COR-L47 (cell line): ENCODE measurements at regions not wholly inside any gene's neighbourhood (a gene's known extent, or its start where the extent isn't known, plus 50 kb on each side); places are given as distances from the start of the nearest gene placed in this dataset.
A peak's percentile ranks its signal among the peaks of the same experiment; 100 is the strongest.
"Not testable (repeated sequence)": the region's sequence is repeated elsewhere in the genome, so short reads cannot be mapped to it uniquely, and the experiment has no call there.

Experiments used
- DNase-seq: peaks from one replicate; lab custom pipeline; 2025; lab: John Stamatoyannopoulos, UW

- DNase-seq, result no peak
These were observed 637.9 kb downstream of the NXPH1 start for GRCh38 chr7:9071160-9071762.

DNA sequence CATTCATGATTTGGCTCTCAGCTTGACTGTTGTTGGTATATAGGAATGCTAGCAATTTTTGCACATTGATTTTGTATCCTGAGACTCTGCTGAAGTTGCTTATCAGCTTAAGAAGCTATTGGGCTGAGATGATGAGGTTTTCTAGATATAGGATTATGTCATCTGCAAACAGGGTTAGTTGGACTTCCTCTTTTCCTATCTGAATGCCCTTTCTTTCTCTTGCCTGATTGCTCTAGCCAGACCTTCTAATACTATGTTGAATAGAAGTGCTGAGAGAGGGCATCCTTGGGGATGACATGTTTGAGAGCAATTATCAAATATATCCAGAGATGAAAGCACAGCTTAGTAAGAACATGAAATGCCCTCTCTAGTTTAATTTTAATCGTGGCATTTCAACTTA lies 642.4 kb downstream of the NXPH1 start:
- not testable (repeated sequence) for DNase-seq

GRCh38 chr7:9082203-9082602 lies 648.8 kb downstream of the NXPH1 start:
- DNase-seq, result no peak

GRCh38 chr7:9083837-9084236 lies 650.4 kb downstream of the NXPH1 start:
- no peak for DNase-seq

GRCh38 chr7:9091282-9091681 lies 657.9 kb downstream of the NXPH1 start:
- DNase-seq, result no peak

- no peak for DNase-seq
These were observed 664.2 kb downstream of the NXPH1 start for GRCh38 chr7:9097565-9098060.

DNA sequence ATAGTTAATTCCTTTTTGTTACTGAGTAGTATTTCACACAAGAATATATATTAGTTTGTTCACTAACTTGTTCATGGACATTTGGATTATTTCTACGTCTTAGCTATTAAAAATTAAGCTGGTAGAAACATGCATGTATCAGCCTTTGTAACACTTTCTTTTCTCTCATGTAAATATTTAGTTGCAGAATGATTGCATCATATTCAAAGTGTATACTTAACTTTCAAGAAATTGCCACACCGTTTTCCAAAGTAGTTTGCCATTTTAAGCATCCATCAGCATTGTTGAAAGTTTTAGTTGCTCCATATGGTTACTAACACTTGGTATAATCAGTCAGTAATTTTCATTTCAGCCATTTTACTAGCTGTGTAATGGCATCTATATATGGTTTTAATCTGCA lies 666.9 kb downstream of the NXPH1 start:
- no peak for DNase-seq

DNA sequence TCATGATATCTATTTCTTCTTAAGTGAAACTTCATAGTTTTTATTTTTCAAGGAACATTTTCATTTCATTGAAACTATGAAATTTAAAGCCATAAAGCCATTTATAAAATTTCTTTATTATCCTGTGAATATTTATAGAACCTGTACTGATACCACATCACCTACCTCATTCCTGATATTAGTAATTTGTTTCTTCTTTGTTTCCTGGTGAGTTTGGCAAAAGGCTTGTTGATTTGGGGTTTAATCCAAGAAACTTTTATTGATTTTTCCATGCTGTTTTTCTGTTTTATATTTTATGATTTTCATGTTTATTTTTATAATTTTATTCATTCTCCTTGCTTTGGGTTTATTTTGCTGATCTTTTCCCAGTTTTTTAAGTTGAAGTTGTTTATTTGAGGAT lies 669.4 kb downstream of the NXPH1 start:
- no peak for DNase-seq

- DNase-seq, result no peak
These were observed 673.3 kb downstream of the NXPH1 start for GRCh38 chr7:9106747-9107146.

- DNase-seq, result no peak
These were observed 686.9 kb downstream of the NXPH1 start for GRCh38 chr7:9120331-9120730.

DNA sequence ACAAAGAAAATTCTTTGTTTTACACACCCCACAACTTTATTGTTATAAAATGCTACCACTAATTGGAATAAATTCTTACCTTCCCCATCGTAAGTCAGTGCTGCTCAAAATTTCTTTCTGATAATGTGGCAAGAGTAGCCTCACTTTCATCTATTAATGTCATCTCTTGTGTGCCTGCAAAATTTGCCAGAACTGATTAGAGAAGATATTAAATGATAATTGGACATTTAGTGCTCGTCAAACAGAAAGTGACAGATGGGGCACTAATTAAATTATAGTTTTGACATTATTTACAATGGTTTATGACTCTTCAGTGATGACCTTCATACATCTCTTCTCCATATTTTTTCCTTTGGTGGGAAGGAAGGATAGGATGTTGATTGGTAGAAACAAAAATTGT lies 690.9 kb downstream of the NXPH1 start:
- no peak for DNase-seq

GRCh38 chr7:9125246-9125645 lies 691.8 kb downstream of the NXPH1 start:
- no peak for DNase-seq

GRCh38 chr7:9127901-9128300 lies 694.5 kb downstream of the NXPH1 start:
- no peak for DNase-seq

- DNase-seq, result no peak
These were observed 715.3 kb downstream of the NXPH1 start for GRCh38 chr7:9148687-9149086.

- DNase-seq, result no peak
These were observed 716.2 kb downstream of the NXPH1 start for GRCh38 chr7:9149499-9150082.

- DNase-seq, result not testable (repeated sequence)
These were observed 730.3 kb downstream of the NXPH1 start for GRCh38 chr7:9163691-9164090.

DNA sequence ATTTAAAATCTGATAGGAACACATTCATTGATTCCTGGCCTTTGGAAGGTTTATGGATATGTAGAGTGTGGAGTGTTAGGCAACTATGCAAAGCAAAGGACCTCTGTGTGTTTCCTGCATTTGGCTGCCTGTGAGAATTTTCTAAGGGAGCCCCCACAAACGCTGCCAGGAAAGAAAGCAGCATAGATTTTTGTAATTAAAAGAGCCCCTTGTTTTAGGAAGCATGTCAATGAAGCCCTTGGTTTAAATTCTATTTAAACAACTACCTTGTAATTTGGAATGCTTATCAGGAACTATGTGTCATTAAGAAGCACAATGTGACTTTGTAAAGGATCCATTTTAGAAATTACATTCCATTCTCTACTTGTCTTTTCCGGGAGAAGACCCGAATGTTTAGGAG lies 742.5 kb downstream of the NXPH1 start:
- DNase-seq, result no peak

GRCh38 chr7:9181356-9181755 lies 747.9 kb downstream of the NXPH1 start:
- DNase-seq, result no peak

GRCh38 chr7:9186730-9187129 lies 753.3 kb downstream of the NXPH1 start:
- no peak for DNase-seq

DNA sequence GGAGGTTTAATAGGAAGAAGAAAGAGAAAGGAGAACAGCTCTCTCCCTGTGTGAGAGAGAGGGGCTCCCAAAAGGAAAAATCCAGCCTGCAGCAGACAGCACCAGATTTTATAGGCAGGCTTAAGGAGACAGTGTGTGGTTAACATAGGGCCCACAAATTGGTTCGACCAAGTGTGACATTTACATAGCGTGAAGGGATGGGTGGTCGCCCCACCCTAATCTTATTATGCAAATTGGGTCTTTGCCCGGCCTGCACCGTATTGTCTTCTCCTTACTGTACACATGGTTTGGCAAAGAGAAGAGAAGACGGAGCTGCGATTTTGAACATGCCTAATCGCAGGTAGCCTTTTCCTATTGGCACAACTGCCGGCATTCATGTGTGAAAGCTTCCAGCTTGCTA lies 756.3 kb downstream of the NXPH1 start:
- peak; percentile 15 for DNase-seq

DNA sequence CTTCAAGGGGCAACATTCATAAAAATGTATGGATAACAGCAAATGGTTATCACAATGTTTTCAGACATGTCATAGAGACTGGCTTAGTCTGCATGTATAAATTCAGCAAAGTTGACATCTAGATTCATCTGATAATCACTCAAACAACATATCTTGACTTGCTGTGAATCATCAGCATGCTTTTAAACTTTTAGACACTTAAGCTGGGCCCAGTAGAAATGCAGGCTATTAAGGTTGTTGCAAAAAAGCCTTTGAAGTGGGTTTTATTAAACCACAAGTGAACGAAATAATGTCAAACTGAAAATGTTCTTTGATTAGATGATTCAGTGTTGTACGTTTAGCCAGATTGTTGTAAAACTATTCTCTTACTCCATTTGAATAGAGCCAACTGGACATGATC lies 759.6 kb downstream of the NXPH1 start:
- no peak for DNase-seq

DNA sequence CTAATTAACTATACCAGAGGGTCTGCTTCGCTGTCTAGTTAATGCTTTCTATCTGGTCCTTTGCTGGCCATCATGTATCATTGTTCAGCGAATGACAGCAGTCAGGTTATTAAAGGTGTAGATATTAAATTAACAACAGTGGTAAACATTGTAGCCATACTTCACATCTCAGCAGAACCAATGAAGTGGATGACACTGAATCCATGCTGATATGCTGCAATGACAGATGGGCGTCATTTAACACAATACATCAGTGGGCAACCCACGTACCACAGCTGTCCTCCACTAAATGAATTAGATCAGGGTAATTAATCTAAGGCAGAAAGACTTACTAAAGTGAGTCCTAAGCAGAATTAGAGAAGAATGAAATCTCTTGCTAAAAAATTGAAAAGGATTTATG lies 767.2 kb downstream of the NXPH1 start:
- DNase-seq, result no peak

DNA sequence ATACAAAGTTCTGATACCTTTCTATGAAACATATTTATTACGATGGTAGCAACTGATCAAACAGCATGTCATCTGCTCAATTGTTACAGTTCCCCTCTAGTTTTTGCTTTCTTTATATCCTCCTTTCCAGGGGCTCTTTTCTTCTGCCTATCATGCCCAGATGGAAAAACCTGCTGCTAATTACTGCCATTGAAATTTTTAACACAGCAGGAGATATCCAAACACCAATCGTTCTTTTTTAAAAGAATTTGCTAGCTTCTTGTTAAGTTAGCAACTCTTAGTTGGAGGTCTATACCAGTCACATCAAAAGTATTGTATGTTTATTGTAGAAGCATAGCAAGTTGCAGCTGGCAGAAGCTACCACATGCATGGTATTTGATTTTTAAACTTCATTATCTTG lies 768.5 kb downstream of the NXPH1 start:
- DNase-seq, result peak; percentile 63

GRCh38 chr7:9204571-9204970 lies 771.2 kb downstream of the NXPH1 start:
- no peak for DNase-seq
